ENCODE measurements at regions not wholly inside any gene's neighbourhood (a gene's known extent, or its start where the extent isn't known, plus 50 kb on each side); places are given as distances from the start of the nearest gene placed in this dataset.

- DNase-seq (ENCODE audit: low read depth, low spot score), result no peak
- ChIA-PET RAD21 (ENCODE audit: low non-redundant PET in 1 of 2, low total read pairs in 2 of 2, uncharacterized antibody in 2 of 2, unreplicated experiment in 2 of 2) (no interaction called here), POLR2A (no interaction called here), CTCF (no interaction called here)
- no peak overlapping the region for H3K4me3 ChIP-seq (replicated peaks in 1 of 2; ENCODE audit: low read depth in 1 of 2, low read length in 2 of 2)
- H3K79me2 ChIP-seq (ENCODE audit: insufficient read depth, low read length), result no peaks in the 10 kb centered on the region
- H3K27me3 ChIP-seq (ENCODE audit: insufficient read depth, low read length), result no peaks in the 10 kb centered on the region
- H3K9me2 ChIP-seq (ENCODE audit: insufficient read depth), result no peaks in the 10 kb centered on the region
- no peak overlapping the region for H3K27ac ChIP-seq (ENCODE audit: low read depth, low read length)
- H3K9me3 ChIP-seq (ENCODE audit: control insufficient read depth in 1 of 2, insufficient read depth in 1 of 2, low read depth in 1 of 2, low read length in 2 of 2), result peaks cover 12 to 42% of the 10 kb centered on the region in 2 experiments; a peak in 2 of 4 replicates
- no peaks in the 10 kb centered on the region for H3K36me3 ChIP-seq (ENCODE audit: control insufficient read depth in 1 of 2, insufficient read depth in 2 of 2, low read length in 2 of 2)
- no TSS peak for BruUV-seq (replicated peaks)
- no peak overlapping the region for H3K9ac ChIP-seq (ENCODE audit: low read length)
- H2AFZ ChIP-seq (ENCODE audit: low read depth, low read length, poor library complexity, severe bottlenecking), result no peak overlapping the region
- H4K20me1 ChIP-seq (ENCODE audit: insufficient read depth), result no peaks in the 10 kb centered on the region
- no peak for ATAC-seq
- H3K4me1 ChIP-seq (ENCODE audit: control insufficient read depth in 1 of 2, insufficient read depth in 2 of 2, low read length in 2 of 2), result no peaks in the 10 kb centered on the region
- TF ChIP-seq ZFX (IDR thresholded peaks at IDR 0.05) (no peak), YY1 (IDR thresholded peaks at IDR 0.05; ENCODE audit: extremely low read depth, insufficient replicate concordance, low read depth, low read length) (no peak), CBX3 (IDR thresholded peaks at IDR 0.05; ENCODE audit: low read depth) (no peak), ZBTB33 (IDR thresholded peaks at IDR 0.05; ENCODE audit: extremely low read depth, insufficient replicate concordance, low read length) (no peak), POLR2A (IDR thresholded peaks at IDR 0.05; ENCODE audit: borderline replicate concordance, extremely low read depth, insufficient read depth, insufficient read length) (no peak), EZH2phosphoT487 (IDR thresholded peaks at IDR 0.05; ENCODE audit: borderline replicate concordance) (no peak), CEBPB (IDR thresholded peaks at IDR 0.05; ENCODE audit: low read depth) (no peak), SRF (IDR thresholded peaks at IDR 0.05; ENCODE audit: low read depth) (no peak), CTCF (IDR thresholded peaks at IDR 0.05 in 2 of 3, conservative IDR thresholded peaks at IDR 0.05 in 1 of 3; ENCODE audit: borderline replicate concordance in 1 of 3, insufficient read depth in 1 of 3, low read depth in 2 of 3, low read length in 2 of 3) (no peak), EGR1 (IDR thresholded peaks at IDR 0.05; ENCODE audit: low read depth) (no peak), ELF1 (IDR thresholded peaks at IDR 0.05; ENCODE audit: borderline replicate concordance, low read depth) (no peak), ZNF274 (IDR thresholded peaks at IDR 0.05; ENCODE audit: low read depth, low read length) (no peak), MAX (IDR thresholded peaks at IDR 0.05) (no peak), TCF7L2 (IDR thresholded peaks at IDR 0.05; ENCODE audit: borderline replicate concordance, extremely low read depth, insufficient read depth, insufficient read length) (no peak)
- no peak overlapping the region for H3K4me2 ChIP-seq (ENCODE audit: low read length)
- intact Hi-C loops (cut with micrococcal nuclease), result no loop called here
These were observed 481.9 kb upstream of the SETBP1 start for GRCh38 chr18:44198612-44199284.

Data from HCT116 (cell line).